NCI-H128 (cell line): ENCODE measurements at regions not wholly inside any gene's neighbourhood (a gene's known extent, or its start where the extent isn't known, plus 50 kb on each side); places are given as distances from the start of the nearest gene placed in this dataset.

ENCODE experiments used
- DNase-seq: peaks from one replicate; lab custom pipeline; 2025; ENCODE audit not compliant: unreplicated experiment; lab: John Stamatoyannopoulos, UW

DNA sequence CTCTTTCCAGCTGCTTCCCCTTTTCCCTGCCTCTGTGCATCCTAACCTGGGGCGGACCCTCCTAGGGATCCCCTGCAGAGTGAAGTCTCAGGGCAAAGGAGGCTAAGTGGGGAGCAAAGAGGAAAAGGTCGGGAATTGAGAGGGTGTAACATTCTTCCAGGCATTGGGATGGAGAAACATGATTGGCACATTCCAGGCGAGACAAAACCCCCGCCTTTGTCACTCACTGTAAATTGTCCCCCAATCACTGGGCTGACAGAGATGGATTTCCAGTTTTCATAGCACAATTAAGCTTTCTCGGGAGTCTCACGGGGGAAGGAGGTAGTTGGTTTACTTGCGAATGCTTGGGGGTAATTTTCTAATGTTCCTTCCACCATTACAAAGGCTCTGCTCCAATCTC is 74.9 kb downstream of the MIAT start:
- DNase-seq = no peak

- DNase-seq = no peak
Observed at GRCh38 chr22:26734339-26735018, 77.1 kb downstream of the MIAT start.

DNA sequence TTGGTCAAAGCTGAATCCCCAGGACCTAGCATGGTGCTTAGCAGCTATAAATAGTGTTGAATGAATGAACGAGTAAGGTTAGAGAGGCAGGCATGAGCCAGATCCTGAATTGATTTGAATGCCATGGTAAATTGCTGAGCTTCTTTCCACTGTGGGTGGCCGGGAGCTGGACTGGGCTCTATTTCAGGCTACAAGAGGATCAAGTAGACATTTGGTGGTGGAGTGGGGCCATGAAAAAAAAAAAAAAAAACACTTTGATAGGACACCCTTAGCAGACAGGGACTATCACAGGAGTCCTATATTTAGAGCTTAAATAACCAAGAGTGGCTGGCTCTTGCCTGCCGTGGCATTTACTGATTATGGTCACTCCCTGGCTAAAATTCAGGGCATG is 77.6 kb downstream of the MIAT start:
- DNase-seq = no peak

- DNase-seq = no peak
Observed at GRCh38 chr22:26737262-26737661, 79.9 kb downstream of the MIAT start.

GRCh38 chr22:26740253-26740652 is 82.9 kb downstream of the MIAT start:
- DNase-seq = no peak

DNA sequence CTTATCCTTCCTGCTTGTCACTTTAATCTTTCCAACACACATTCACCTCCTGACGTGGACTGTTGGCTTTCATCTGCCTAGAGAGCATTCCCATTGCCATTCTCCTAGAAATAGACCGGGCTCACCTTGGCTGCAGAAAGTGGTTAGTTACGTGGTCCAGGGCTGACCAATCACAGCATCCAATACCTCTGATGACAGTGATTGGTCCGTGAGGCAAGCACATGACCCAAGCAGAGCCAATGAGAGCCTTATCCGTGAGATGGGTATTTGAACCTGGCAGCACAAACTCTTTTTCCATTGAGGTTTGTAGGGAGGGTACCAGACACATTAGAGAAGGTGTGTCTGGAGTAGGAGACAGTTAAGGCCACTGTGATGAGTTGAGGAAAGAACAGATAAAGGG is 85.8 kb downstream of the MIAT start:
- DNase-seq = no peak

GRCh38 chr22:26744892-26745808 is 87.8 kb downstream of the MIAT start:
- DNase-seq = no peak

DNA sequence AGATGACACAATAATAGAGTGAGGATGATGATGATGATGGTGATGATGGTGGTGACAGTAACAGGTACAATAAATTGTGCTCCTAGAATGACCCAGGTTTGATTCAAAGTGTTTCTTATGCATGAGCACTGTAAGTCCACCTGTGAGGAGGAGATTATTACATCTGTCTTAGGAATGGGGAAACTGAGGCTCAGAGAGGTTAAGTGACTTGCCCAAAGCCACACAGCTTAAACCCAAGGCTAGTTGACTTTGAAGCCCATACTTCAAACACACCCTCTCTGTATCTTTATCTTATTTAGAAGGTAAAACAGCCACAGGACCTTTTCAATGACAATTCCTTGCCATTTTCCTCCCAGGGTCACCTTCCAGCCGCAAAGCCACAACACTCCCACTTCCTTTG is 88.9 kb downstream of the MIAT start:
- no peak for DNase-seq

- no peak for DNase-seq
Observed at GRCh38 chr22:26748845-26749244, 91.5 kb downstream of the MIAT start.

DNA sequence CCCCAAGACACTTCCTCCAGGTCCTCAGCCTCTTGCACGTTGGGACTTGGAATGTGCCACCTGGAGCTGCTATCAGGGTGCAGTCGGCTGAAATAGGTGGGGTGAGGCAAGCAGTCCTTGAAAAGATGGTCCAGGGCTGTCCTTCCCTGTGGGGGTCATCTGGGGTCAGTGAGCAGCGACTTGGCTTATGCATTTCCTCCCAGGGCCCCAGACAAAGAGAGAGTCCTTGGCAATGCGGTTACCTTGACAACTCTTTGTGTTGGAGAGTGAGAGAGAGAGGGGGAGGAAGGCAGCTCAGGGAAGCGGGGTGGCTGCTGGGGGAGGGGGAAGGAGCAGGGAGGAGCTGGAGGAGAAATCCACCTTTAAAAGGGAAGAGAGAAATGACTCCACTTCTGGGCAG is 93.8 kb downstream of the MIAT start:
- no peak for DNase-seq

- no peak for DNase-seq
Observed at GRCh38 chr22:26753125-26753862, 95.9 kb downstream of the MIAT start.

- no peak for DNase-seq
Observed at GRCh38 chr22:26756675-26757293, 99.4 kb downstream of the MIAT start.

GRCh38 chr22:26757496-26757895 is 100.1 kb downstream of the MIAT start:
- no peak for DNase-seq

GRCh38 chr22:26762503-26763472 is 105.4 kb downstream of the MIAT start:
- DNase-seq = no peak

DNA sequence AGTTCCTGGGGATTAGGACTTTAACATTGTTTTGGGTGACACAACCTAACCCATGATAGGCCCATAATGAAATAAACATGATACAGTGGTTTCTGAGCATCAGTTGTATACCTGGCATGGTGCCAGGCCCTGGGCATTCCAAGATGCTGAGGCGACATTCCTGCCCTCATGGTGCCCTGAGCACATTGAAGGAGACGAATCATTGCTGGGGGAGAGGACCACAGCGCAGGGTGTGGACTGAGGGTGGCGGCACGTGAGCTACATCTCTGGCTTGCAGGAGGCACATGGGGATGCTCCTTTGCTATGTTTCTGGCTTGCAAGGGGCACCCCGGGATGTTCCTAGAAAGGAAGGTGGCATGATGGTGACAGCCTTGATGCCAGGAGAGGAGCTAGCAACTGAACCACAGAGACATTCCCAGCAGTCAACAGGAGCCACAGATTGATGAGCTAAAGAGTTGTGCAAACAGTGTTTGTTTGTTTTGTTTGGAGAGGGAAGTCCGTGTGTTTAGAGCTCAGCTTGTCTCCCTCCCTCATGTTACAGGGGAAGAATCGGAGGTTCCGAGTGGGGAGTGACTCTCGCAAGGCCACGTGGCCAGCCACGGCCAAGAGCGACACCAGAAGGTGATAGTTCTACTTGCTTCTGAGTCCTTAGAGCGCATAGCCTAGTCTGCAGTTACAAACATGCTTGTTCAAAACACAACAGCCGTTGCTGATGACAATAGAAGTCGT is 106.4 kb downstream of the MIAT start:
- DNase-seq = no peak

GRCh38 chr22:26766510-26767350 is 109.3 kb downstream of the MIAT start:
- DNase-seq = no peak

GRCh38 chr22:26767351-26768155 is 110.2 kb downstream of the MIAT start:
- no peak for DNase-seq

GRCh38 chr22:26768156-26768515 is 110.7 kb downstream of the MIAT start:
- no peak for DNase-seq
